H1 (cell line): ENCODE measurements at regions not wholly inside any gene's neighbourhood (a gene's known extent, or its start where the extent isn't known, plus 50 kb on each side); places are given as distances from the start of the nearest gene placed in this dataset.

Experiments
- BCL11A ChIP-seq, 2 experiments: IDR thresholded peaks; one replicate each; pipeline ENCODE4 v1.6.1; 2011; ENCODE audit warnings: low read depth in 2 of 2, low read length in 2 of 2, mild to moderate bottlenecking in 2 of 2
- BRCA1 ChIP-seq: IDR thresholded peaks from 2 replicates; pipeline ENCODE4 v1.6.1; 2012; ENCODE audit warnings: low read depth, low read length, improper control_type of control experiment
- CTCF ChIP-seq, 3 experiments: IDR thresholded peaks; 1 replicate in 2 of 3; 2 replicates in 1 of 3; pipeline versions ENCODE4 v1.5.1 to v1.6.1; 2011; ENCODE audit warnings: low read length in 3 of 3, mild to moderate bottlenecking in 3 of 3, inconsistent platforms in 2 of 3, low read depth in 1 of 3, moderate library complexity in 1 of 3; ENCODE audit not compliant: insufficient read depth in 1 of 3; ENCODE audit errors: control extremely low read depth in 1 of 3
- EGR1 ChIP-seq: IDR thresholded peaks from 2 replicates; pipeline ENCODE4 v1.6.1; 2011; ENCODE audit warnings: low read depth, low read length, borderline replicate concordance
- EP300 ChIP-seq, 2 experiments: IDR thresholded peaks; 1 replicate in 1 of 2; 2 replicates in 1 of 2; pipeline ENCODE4 v1.6.1; 2011 to 2012; ENCODE audit warnings: low read depth in 2 of 2, low read length in 2 of 2, mild to moderate bottlenecking in 2 of 2, borderline replicate concordance in 1 of 2, inconsistent platforms in 1 of 2, moderate library complexity in 1 of 2
- EZH2 ChIP-seq: fragments of 200-600 bp; sonication (generic); IDR thresholded peaks from 2 replicates; pipeline ENCODE4 v1.7.1; 2012; ENCODE audit warnings: low read depth, mild to moderate bottlenecking, moderate library complexity, low read length, inconsistent platforms; ENCODE audit not compliant: severe bottlenecking
- POLR2A ChIP-seq, 2 experiments: IDR thresholded peaks; 1 replicate in 1 of 2; 2 replicates in 1 of 2; pipeline ENCODE4 v1.6.1; 2011; ENCODE audit warnings: low read depth in 2 of 2, low read length in 2 of 2, mild to moderate bottlenecking in 2 of 2; ENCODE audit errors: control extremely low read depth in 1 of 2
- POLR2AphosphoS5 ChIP-seq: IDR thresholded peaks from 2 replicates; pipeline ENCODE4 v1.6.1; 2011; ENCODE audit warnings: low read depth, low read length
- SP1 ChIP-seq: IDR thresholded peaks from 2 replicates; pipeline ENCODE4 v1.6.1; 2011; ENCODE audit warnings: low read depth, low read length
- SUZ12 ChIP-seq: fragments of 200-600 bp; sonication (generic); IDR thresholded peaks from 2 replicates; pipeline ENCODE4 v1.6.1; 2012; ENCODE audit warnings: mild to moderate bottlenecking, inconsistent platforms, low read length, moderate library complexity, mixed read lengths
- ZNF274 ChIP-seq: IDR thresholded peaks from 2 replicates; pipeline ENCODE4 v1.7.0; 2012; ENCODE audit warnings: low read length, borderline replicate concordance; ENCODE audit errors: extremely low read depth
- TF ChIP-seq, protein P1 (sequence below): IDR thresholded peaks from 2 replicates; pipeline ENCODE4 v1.6.1; 2011; ENCODE audit warnings: low read depth, mild to moderate bottlenecking, low read length; ENCODE audit not compliant: insufficient read depth

DNA sequence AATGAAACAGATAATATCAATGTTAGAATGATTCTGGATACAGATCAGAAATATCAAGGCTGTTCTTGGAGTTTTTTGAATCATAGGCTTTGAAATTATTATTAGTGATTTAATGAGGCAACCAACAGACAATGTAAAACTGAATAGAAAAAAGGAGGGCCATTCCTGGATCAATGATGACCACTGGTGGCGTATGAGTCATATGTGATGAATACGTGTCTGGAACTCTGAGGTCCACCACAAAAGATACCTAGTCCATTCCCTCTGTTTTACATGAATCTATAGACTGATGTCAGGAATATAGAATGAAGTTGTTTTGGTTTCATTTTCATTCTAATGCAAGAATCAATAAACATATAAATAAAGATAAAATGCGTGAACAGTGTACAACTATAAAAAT is 78.3 kb upstream of the RTL1 start:
- no peak for TF ChIP-seq ZNF274
- no peak for TF ChIP-seq POLR2AphosphoS5
- no peak for TF ChIP-seq CTCF (IDR thresholded peaks at IDR 0.05; ENCODE audit: control extremely low read depth in 1 of 3, insufficient read depth in 1 of 3, low read depth in 1 of 3, low read length in 3 of 3)
- TF ChIP-seq SUZ12, result no peak
- TF ChIP-seq EGR1, result no peak
- TF ChIP-seq POLR2A (IDR thresholded peaks at IDR 0.05; ENCODE audit: control extremely low read depth in 1 of 2, low read depth in 2 of 2, low read length in 2 of 2), result no peak
- TF ChIP-seq, protein P1, sequence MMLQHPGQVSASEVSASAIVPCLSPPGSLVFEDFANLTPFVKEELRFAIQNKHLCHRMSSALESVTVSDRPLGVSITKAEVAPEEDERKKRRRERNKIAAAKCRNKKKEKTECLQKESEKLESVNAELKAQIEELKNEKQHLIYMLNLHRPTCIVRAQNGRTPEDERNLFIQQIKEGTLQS, result no peak
- no peak for TF ChIP-seq BRCA1
- no peak for TF ChIP-seq SP1
- no peak for TF ChIP-seq BCL11A (IDR thresholded peaks at IDR 0.05; ENCODE audit: low read depth in 2 of 2, low read length in 2 of 2)
- no peak for TF ChIP-seq EZH2
- no peak for TF ChIP-seq EP300 (IDR thresholded peaks at IDR 0.05; ENCODE audit: borderline replicate concordance in 1 of 2, low read depth in 2 of 2, low read length in 2 of 2)
